HCT116 (cell line): ENCODE measurements at regions not wholly inside any gene's neighbourhood (a gene's known extent, or its start where the extent isn't known, plus 50 kb on each side); places are given as distances from the start of the nearest gene placed in this dataset.

Experiments
- ATAC-seq: fragments of 200-7000 bp; cut with Tn5 transposase; 2 replicates; pipeline ENCODE4 v1.9.1; 2020; ENCODE audit warnings: mild to moderate bottlenecking, moderate library complexity
- BruUV-seq: library from RNA; stranded (reverse); fragments of 400-500 nt; replicated peaks from 2 replicates; lab custom pipeline; 2021; lab: Mats Ljungman, UMichigan
- CTCF ChIA-PET: fragments of 300-600 bp; sonication (Branson Sonifier 250); formaldehyde crosslinking; loops from one replicate; lab custom pipeline; 2021; ENCODE audit warnings: antibody characterized with exemption; lab: Charles Lee
- POLR2A ChIA-PET: fragments of 300-600, 350-600 bp; sonication (Branson Sonifier 250); formaldehyde crosslinking; loops from one replicate; lab custom pipeline; 2021; ENCODE audit warnings: antibody characterized with exemption; lab: Charles Lee
- RAD21 ChIA-PET, 2 experiments: fragments of 300-600 bp; sonication (Branson Sonifier 250); formaldehyde crosslinking; loops; one replicate each; lab custom pipeline; 2023; ENCODE audit warnings: low total read pairs in 2 of 2; ENCODE audit not compliant: uncharacterized antibody in 2 of 2, unreplicated experiment in 2 of 2, low non-redundant PET in 1 of 2; lab: Charles Lee
- DNase-seq: peaks from one replicate; pipeline ENCODE4 v3.0.0-alpha.2; 2010; ENCODE audit warnings: low read depth, low spot score
- H2AFZ ChIP-seq: fragments of 200-600 bp; shearing (Covaris generic), sonication (generic); 2 replicates; pipeline ENCODE4 v1.6.1; 2017; ENCODE audit warnings: low read depth, mixed run types, mixed read lengths, antibody characterized with exemption, low read length; ENCODE audit not compliant: poor library complexity, severe bottlenecking
- H3K27ac ChIP-seq: 2 replicates; pipeline ENCODE4 v1.5.1; 2012; ENCODE audit warnings: low read depth, low read length
- H3K27me3 ChIP-seq: fragments of 200-600 bp; sonication (generic); 2 replicates; pipeline ENCODE4 v1.6.1; 2016; ENCODE audit warnings: mixed run types, low read length, mixed read lengths; ENCODE audit not compliant: insufficient read depth
- H3K36me3 ChIP-seq, 2 experiments: fragments of 200-500 bp in 1 of 2; fragments of 200-600 bp in 1 of 2; sonication (Bioruptor generic) in 1 of 2; sonication (generic) in 1 of 2; 2 replicates each; pipeline versions ENCODE4 v1.5.1 to v1.6.1; 2014 to 2016; ENCODE audit warnings: low read length in 2 of 2, inconsistent platforms in 1 of 2, mixed read lengths in 1 of 2, mixed run types in 1 of 2; ENCODE audit not compliant: insufficient read depth in 2 of 2, control insufficient read depth in 1 of 2
- H3K4me1 ChIP-seq, 2 experiments: fragments of 200-600 bp in 1 of 2; sonication (generic) in 1 of 2; 2 replicates each; pipeline versions ENCODE4 v1.5.1 to v1.6.1; 2012 to 2017; ENCODE audit warnings: low read length in 2 of 2, inconsistent platforms in 1 of 2, mild to moderate bottlenecking in 1 of 2, mixed read lengths in 1 of 2, mixed run types in 1 of 2, moderate library complexity in 1 of 2; ENCODE audit not compliant: insufficient read depth in 2 of 2, control insufficient read depth in 1 of 2
- H3K4me2 ChIP-seq: fragments of 200-600 bp; sonication (generic); 2 replicates; pipeline ENCODE4 v1.6.1; 2017; ENCODE audit warnings: mixed run types, low read length, mixed read lengths
- H3K4me3 ChIP-seq, 2 experiments: fragments of 200-600 bp in 1 of 2; sonication (generic) in 1 of 2; replicated peaks in 1 of 2; 2 replicates each; pipeline ENCODE4 v1.5.1; 2011 to 2016; ENCODE audit warnings: low read length in 2 of 2, control low read depth in 1 of 2, low read depth in 1 of 2, mild to moderate bottlenecking in 1 of 2, mixed read lengths in 1 of 2, mixed run types in 1 of 2
- H3K79me2 ChIP-seq: fragments of 200-600 bp; sonication (generic); 2 replicates; pipeline ENCODE4 v1.6.1; 2017; ENCODE audit warnings: mild to moderate bottlenecking, mixed run types, low read length, moderate library complexity, mixed read lengths; ENCODE audit not compliant: insufficient read depth
- H3K9ac ChIP-seq: fragments of 200-600 bp; sonication (generic); 2 replicates; pipeline ENCODE4 v1.6.1; 2016; ENCODE audit warnings: low read length, mixed read lengths
- H3K9me2 ChIP-seq: fragments of 200-600 bp; sonication (generic), shearing (Covaris generic); 2 replicates; pipeline ENCODE4 v1.6.1; 2017; ENCODE audit warnings: mixed run types, mild to moderate bottlenecking, moderate library complexity; ENCODE audit not compliant: insufficient read depth
- H3K9me3 ChIP-seq, 2 experiments: fragments of 200-500 bp in 1 of 2; fragments of 200-600 bp in 1 of 2; sonication (Bioruptor generic) in 1 of 2; sonication (generic) in 1 of 2; 2 replicates each; pipeline ENCODE4 v1.6.1; 2014 to 2017; ENCODE audit warnings: low read length in 2 of 2, mixed read lengths in 2 of 2, inconsistent platforms in 1 of 2, low read depth in 1 of 2, mild to moderate bottlenecking in 1 of 2, mixed run types in 1 of 2, moderate library complexity in 1 of 2; ENCODE audit not compliant: control insufficient read depth in 1 of 2, insufficient read depth in 1 of 2
- H4K20me1 ChIP-seq: fragments of 200-600 bp; sonication (generic), shearing (Covaris generic); 2 replicates; pipeline ENCODE4 v1.6.1; 2017; ENCODE audit warnings: mixed run types, mild to moderate bottlenecking, moderate library complexity; ENCODE audit not compliant: insufficient read depth
- CEBPB ChIP-seq: IDR thresholded peaks from 2 replicates; pipeline ENCODE4 v1.6.1; 2012; ENCODE audit warnings: low read depth
- EZH2 ChIP-seq: fragments of 200-600 bp; sonication (generic); IDR thresholded peaks from 2 replicates; pipeline ENCODE4 v1.6.1; 2017; ENCODE audit warnings: antibody characterized with exemption, mixed run types
- EZH2phosphoT487 ChIP-seq: fragments of 200-600 bp; IDR thresholded peaks from 2 replicates; pipeline ENCODE4 v1.6.1; 2018; ENCODE audit warnings: antibody characterized with exemption, borderline replicate concordance
- JUND ChIP-seq: IDR thresholded peaks from 2 replicates; pipeline ENCODE4 v1.6.1; 2012
- POLR2A ChIP-seq: IDR thresholded peaks from 2 replicates; pipeline ENCODE4 v1.7.0; 2011; ENCODE audit warnings: borderline replicate concordance; ENCODE audit not compliant: insufficient read depth, insufficient read length; ENCODE audit errors: extremely low read depth
- POLR2AphosphoS5 ChIP-seq: IDR thresholded peaks from 2 replicates; pipeline ENCODE4 v1.6.1; 2011; ENCODE audit warnings: mild to moderate bottlenecking, low read depth, low read length, moderate library complexity
- SP1 ChIP-seq: IDR thresholded peaks from 2 replicates; pipeline ENCODE4 v1.6.1; 2012; ENCODE audit warnings: low read depth
- SRF ChIP-seq: IDR thresholded peaks from 2 replicates; pipeline ENCODE4 v1.6.1; 2012; ENCODE audit warnings: low read depth
- TCF7L2 ChIP-seq: IDR thresholded peaks from 2 replicates; pipeline ENCODE4 v1.7.0; 2011; ENCODE audit warnings: borderline replicate concordance, inconsistent platforms; ENCODE audit not compliant: insufficient read depth, insufficient read length; ENCODE audit errors: extremely low read depth
- ZFX ChIP-seq: fragments of 450-650 bp; IDR thresholded peaks from 2 replicates; pipeline ENCODE4 v1.6.1; 2017
- ZNF274 ChIP-seq: fragments of 200-500 bp; sonication (Bioruptor generic); IDR thresholded peaks from 2 replicates; pipeline ENCODE4 v1.6.1; 2014; ENCODE audit warnings: mild to moderate bottlenecking, low read depth, low read length, inconsistent platforms
- intact Hi-C: fragments of 100-400 bp; cut with micrococcal nuclease; formaldehyde crosslinking; loops from 2 replicates; pipeline ENCODE4 v1.10.0; 2022
- TF ChIP-seq, protein P1 (sequence below), 3 experiments: fragments of 200-600 bp in 1 of 3; sonication (generic) in 1 of 3; IDR thresholded peaks in 2 of 3; conservative IDR thresholded peaks in 1 of 3; 2 replicates each; pipeline ENCODE4 v1.5.1; 2012 to 2017; ENCODE audit warnings: low read depth in 2 of 3, low read length in 2 of 3, antibody characterized with exemption in 1 of 3, borderline replicate concordance in 1 of 3, control low read depth in 1 of 3, mild to moderate bottlenecking in 1 of 3, mixed read lengths in 1 of 3, mixed run types in 1 of 3, moderate library complexity in 1 of 3; ENCODE audit not compliant: insufficient read depth in 1 of 3
- TF ChIP-seq, protein P2 (sequence below): IDR thresholded peaks from 2 replicates; pipeline ENCODE4 v1.6.1; 2012
- TF ChIP-seq, protein P3 (sequence below): IDR thresholded peaks from 2 replicates; pipeline ENCODE4 v1.6.1; 2012; ENCODE audit warnings: low read depth

DNA sequence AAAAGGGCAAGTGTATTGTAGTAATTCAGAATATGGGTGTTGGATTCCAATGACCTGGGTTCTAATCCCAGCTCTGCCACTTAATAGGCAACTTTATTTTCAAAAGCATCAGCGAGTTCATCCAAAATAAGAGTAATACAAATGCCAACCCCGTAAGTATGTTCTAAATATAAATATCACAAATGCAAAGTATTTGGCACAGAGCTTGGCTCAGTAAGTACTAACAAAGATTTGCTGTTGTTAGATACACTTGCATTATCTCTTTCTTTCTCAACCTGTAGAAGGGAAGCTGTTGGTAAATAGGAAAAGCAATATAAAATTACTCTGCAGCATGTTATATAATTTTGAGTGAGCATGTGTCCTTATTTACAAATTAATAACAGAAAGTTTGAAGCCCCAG, 1302.6 kb upstream of the FAM98A start:
- no peak for TF ChIP-seq SP1
- TF ChIP-seq, protein P1, sequence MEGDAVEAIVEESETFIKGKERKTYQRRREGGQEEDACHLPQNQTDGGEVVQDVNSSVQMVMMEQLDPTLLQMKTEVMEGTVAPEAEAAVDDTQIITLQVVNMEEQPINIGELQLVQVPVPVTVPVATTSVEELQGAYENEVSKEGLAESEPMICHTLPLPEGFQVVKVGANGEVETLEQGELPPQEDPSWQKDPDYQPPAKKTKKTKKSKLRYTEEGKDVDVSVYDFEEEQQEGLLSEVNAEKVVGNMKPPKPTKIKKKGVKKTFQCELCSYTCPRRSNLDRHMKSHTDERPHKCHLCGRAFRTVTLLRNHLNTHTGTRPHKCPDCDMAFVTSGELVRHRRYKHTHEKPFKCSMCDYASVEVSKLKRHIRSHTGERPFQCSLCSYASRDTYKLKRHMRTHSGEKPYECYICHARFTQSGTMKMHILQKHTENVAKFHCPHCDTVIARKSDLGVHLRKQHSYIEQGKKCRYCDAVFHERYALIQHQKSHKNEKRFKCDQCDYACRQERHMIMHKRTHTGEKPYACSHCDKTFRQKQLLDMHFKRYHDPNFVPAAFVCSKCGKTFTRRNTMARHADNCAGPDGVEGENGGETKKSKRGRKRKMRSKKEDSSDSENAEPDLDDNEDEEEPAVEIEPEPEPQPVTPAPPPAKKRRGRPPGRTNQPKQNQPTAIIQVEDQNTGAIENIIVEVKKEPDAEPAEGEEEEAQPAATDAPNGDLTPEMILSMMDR (IDR thresholded peaks at IDR 0.05 in 2 of 3, conservative IDR thresholded peaks at IDR 0.05 in 1 of 3; ENCODE audit: borderline replicate concordance in 1 of 3, insufficient read depth in 1 of 3, low read depth in 2 of 3, low read length in 2 of 3) = no peak
- TF ChIP-seq SRF = no peak
- no peak for TF ChIP-seq EZH2phosphoT487
- TF ChIP-seq ZNF274 = no peak
- no peak for TF ChIP-seq EZH2
- H4K20me1 ChIP-seq = no peaks in the 10 kb centered on the region
- BruUV-seq = no TSS peak
- DNase-seq = no peak
- H3K4me2 ChIP-seq = no peak overlapping the region
- ChIA-PET CTCF (no interaction called here), RAD21 (no interaction called here), POLR2A (no interaction called here)
- H3K9ac ChIP-seq = no peak overlapping the region
- H3K79me2 ChIP-seq = no peaks in the 10 kb centered on the region
- no peaks in the 10 kb centered on the region for H3K9me2 ChIP-seq
- no peak overlapping the region for H2AFZ ChIP-seq
- no peaks in the 10 kb centered on the region for H3K27me3 ChIP-seq
- intact Hi-C loops = no loop called here
- no peak overlapping the region for H3K27ac ChIP-seq
- H3K4me1 ChIP-seq = no peaks in the 10 kb centered on the region
- ATAC-seq = no peak
- H3K9me3 ChIP-seq = peaks cover 0 to 14% of the 10 kb centered on the region in 2 experiments; a peak in 1 of 4 replicates
- no peaks in the 10 kb centered on the region for H3K36me3 ChIP-seq
- no peak overlapping the region for H3K4me3 ChIP-seq

DNA sequence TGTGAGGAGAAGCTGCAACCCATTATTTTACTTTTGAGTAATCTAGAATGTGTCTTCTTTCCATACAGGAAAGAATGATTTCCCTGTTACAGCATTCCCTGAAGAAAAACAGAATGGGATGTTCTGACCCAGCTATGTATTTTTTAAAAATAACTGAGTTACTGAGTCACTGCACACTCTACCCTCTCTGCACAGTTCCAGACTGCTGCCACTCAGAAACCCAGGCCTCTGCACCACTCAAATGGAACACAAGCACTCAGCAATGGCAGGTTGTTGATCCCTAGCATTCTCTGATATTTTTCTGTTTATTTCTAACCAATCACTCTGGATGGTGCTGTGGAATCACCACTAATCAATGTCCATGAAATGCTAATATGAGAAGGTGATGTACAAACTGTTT, 1300.0 kb upstream of the FAM98A start:
- RAD21 ChIA-PET = no interaction called here
- Histone ChIP-seq H2AFZ (no peak overlapping the region), H3K4me2 (no peak overlapping the region), H3K4me3 (no peak overlapping the region), H3K79me2 (no peaks in the 10 kb centered on the region), H3K9me3 (peaks cover 0 to 12% of the 10 kb centered on the region in 2 experiments; a peak in 2 of 4 replicates), H3K9me2 (no peaks in the 10 kb centered on the region), H3K36me3 (no peaks in the 10 kb centered on the region), H3K4me1 (no peaks in the 10 kb centered on the region), H3K27me3 (no peaks in the 10 kb centered on the region), H3K9ac (no peak overlapping the region), H4K20me1 (no peaks in the 10 kb centered on the region), H3K27ac (no peak overlapping the region)
- no peak for DNase-seq
- no peak for TF ChIP-seq EZH2phosphoT487
- TF ChIP-seq, protein P2, sequence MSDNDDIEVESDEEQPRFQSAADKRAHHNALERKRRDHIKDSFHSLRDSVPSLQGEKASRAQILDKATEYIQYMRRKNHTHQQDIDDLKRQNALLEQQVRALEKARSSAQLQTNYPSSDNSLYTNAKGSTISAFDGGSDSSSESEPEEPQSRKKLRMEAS = no peak
- TF ChIP-seq JUND = no peak
- no peak for TF ChIP-seq TCF7L2
- no peak for TF ChIP-seq POLR2A
- no peak for TF ChIP-seq ZFX
- TF ChIP-seq, protein P3, sequence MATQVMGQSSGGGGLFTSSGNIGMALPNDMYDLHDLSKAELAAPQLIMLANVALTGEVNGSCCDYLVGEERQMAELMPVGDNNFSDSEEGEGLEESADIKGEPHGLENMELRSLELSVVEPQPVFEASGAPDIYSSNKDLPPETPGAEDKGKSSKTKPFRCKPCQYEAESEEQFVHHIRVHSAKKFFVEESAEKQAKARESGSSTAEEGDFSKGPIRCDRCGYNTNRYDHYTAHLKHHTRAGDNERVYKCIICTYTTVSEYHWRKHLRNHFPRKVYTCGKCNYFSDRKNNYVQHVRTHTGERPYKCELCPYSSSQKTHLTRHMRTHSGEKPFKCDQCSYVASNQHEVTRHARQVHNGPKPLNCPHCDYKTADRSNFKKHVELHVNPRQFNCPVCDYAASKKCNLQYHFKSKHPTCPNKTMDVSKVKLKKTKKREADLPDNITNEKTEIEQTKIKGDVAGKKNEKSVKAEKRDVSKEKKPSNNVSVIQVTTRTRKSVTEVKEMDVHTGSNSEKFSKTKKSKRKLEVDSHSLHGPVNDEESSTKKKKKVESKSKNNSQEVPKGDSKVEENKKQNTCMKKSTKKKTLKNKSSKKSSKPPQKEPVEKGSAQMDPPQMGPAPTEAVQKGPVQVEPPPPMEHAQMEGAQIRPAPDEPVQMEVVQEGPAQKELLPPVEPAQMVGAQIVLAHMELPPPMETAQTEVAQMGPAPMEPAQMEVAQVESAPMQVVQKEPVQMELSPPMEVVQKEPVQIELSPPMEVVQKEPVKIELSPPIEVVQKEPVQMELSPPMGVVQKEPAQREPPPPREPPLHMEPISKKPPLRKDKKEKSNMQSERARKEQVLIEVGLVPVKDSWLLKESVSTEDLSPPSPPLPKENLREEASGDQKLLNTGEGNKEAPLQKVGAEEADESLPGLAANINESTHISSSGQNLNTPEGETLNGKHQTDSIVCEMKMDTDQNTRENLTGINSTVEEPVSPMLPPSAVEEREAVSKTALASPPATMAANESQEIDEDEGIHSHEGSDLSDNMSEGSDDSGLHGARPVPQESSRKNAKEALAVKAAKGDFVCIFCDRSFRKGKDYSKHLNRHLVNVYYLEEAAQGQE = no peak
- TF ChIP-seq CEBPB = no peak
- TF ChIP-seq POLR2AphosphoS5 = no peak
- no peak for ATAC-seq
- intact Hi-C loops = no loop called here
- CTCF ChIA-PET = no interaction called here
- BruUV-seq = no TSS peak
- POLR2A ChIA-PET = no interaction called here
